Thyroid gland (tissue), 4 donors: ENCODE measurements at regions not wholly inside any gene's neighbourhood (a gene's known extent, or its start where the extent isn't known, plus 50 kb on each side); places are given as distances from the start of the nearest gene placed in this dataset.

Source experiments
- CTCF ChIP-seq, 6 experiments: fragments of 200-600 bp in 3 of 6; fragments of 450-650 bp in 3 of 6; sonication (generic) in 3 of 6; IDR thresholded peaks; one replicate each; pipeline ENCODE4 v1.5.1; 2016 to 2019; ENCODE audit warnings: antibody characterized with exemption in 6 of 6, mild to moderate bottlenecking in 2 of 6, inconsistent platforms in 1 of 6, moderate library complexity in 1 of 6
- POLR2A ChIP-seq, 2 donors: fragments of 450-650 bp; IDR thresholded peaks; one replicate each; pipeline ENCODE4 v1.6.1; 2017; ENCODE audit warnings: antibody characterized with exemption in 2 of 2, mild to moderate bottlenecking in 2 of 2, moderate library complexity in 1 of 2

- TF ChIP-seq CTCF (IDR thresholded peaks at IDR 0.05) (no peak), POLR2A (IDR thresholded peaks at IDR 0.05) (no peak)
Observed at GRCh38 chr5:21574961-21575360, 1278.2 kb downstream of the CDH12 start.
